ENCODE measurements at regions not wholly inside any gene's neighbourhood (a gene's known extent, or its start where the extent isn't known, plus 50 kb on each side); places are given as distances from the start of the nearest gene placed in this dataset.

DNA sequence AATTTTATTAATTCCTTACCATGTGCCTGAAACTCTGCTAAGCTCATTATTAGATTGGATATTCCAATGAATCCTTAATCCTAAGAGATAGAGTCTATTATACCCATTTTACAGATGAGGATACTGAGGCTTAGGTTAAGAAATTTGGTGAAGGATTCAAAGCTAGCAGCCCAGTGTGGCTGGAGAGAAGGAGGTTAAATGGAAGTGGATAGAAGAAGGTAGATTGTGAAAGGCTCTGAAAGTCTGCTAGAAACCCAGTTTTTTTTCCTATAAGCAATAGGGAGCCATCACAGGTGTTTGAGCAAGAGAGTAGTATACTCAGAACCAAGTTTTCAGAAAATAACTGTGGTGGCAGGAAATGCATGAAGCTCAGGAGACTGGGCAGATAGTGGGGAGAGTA lies 265.8 kb upstream of the NEBL start:
- H3K4me3 ChIP-seq, result no peak overlapping the region
- peaks cover 0 to 3% (median 0%) of the 10 kb centered on the region in 7 donors for H3K27me3 ChIP-seq (replicated peaks in 1 of 7)
- H3K36me3 ChIP-seq, result no peaks in the 10 kb centered on the region
- peaks cover 0 to 10% (median 0%) of the 10 kb centered on the region in 8 donors for H3K9me3 ChIP-seq
- H3K4me1 ChIP-seq, result no peaks in the 10 kb centered on the region
- H3K27ac ChIP-seq, result no peak overlapping the region
- TF ChIP-seq CTCF (IDR thresholded peaks at IDR 0.05 in 8 of 11, conservative IDR thresholded peaks at IDR 0.05 in 3 of 11), result no peak
- TF ChIP-seq POLR2A (IDR thresholded peaks at IDR 0.05), result no peak
- no peak for TF ChIP-seq POLR2AphosphoS5 (IDR thresholded peaks at IDR 0.05)
- no peak for DNase-seq
- intact Hi-C loops (cut with DNase I; ENCODE audit: low total_unique reads), result no loop called here

- peaks cover 0 to 10% (median 0%) of the 10 kb centered on the region in 8 donors for H3K9me3 ChIP-seq
- no peaks in the 10 kb centered on the region for H3K36me3 ChIP-seq
- WGBS, 5 donors, result 81 to 100% (median 97%) methylated on average over 2 of the region's 2 CpGs
- H3K27ac ChIP-seq, result no peak overlapping the region
- DNase-seq, result no peak
- H3K4me1 ChIP-seq, result no peaks in the 10 kb centered on the region
- no peak overlapping the region for H3K4me3 ChIP-seq
- TF ChIP-seq POLR2AphosphoS5 (IDR thresholded peaks at IDR 0.05) (no peak), CTCF (IDR thresholded peaks at IDR 0.05 in 8 of 11, conservative IDR thresholded peaks at IDR 0.05 in 3 of 11) (no peak), POLR2A (IDR thresholded peaks at IDR 0.05) (no peak)
- intact Hi-C loops (cut with DNase I; ENCODE audit: low total_unique reads), result no loop called here
- peaks cover 0 to 3% (median 0%) of the 10 kb centered on the region in 7 donors for H3K27me3 ChIP-seq (replicated peaks in 1 of 7)
Measured at GRCh38 chr10:21161647-21162046, 264.5 kb upstream of the NEBL start.

DNA sequence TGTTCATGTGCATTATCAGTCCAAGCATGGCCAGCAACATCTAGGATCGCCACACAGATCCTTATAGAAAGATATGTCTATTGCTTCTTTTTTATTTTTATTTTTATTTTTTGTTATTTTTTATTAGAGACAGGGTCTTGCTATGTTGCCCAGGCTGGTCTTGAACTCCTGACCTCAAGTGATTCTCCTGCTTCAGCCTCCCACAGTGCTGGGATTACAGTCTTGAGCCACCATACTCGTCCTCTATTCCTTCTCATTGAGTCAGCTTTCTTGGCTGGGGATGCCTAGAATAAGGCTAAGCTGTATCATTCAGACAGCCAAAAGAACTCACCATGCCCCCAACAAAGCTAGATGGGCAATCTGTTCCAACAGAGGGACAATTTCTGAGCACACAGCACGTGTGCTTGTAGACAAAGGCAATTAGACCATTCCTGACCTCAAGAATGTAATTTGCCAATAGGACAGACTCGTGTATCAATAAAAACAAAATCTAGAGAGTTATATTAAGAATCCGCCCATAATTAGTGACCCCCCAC lies 264.0 kb upstream of the NEBL start:
- TF ChIP-seq CTCF (IDR thresholded peaks at IDR 0.05 in 8 of 11, conservative IDR thresholded peaks at IDR 0.05 in 3 of 11) (no peak), POLR2A (IDR thresholded peaks at IDR 0.05) (no peak), POLR2AphosphoS5 (IDR thresholded peaks at IDR 0.05) (no peak)
- H3K9me3 ChIP-seq, result peaks cover 0 to 10% (median 0%) of the 10 kb centered on the region in 8 donors
- intact Hi-C loops (cut with DNase I; ENCODE audit: low total_unique reads), result no loop called here
- H3K4me1 ChIP-seq, result no peaks in the 10 kb centered on the region
- no peak overlapping the region for H3K4me3 ChIP-seq
- H3K27ac ChIP-seq, result no peak overlapping the region
- DNase-seq, result no peak
- no peaks in the 10 kb centered on the region for H3K36me3 ChIP-seq
- peaks cover 0 to 3% (median 0%) of the 10 kb centered on the region in 7 donors for H3K27me3 ChIP-seq (replicated peaks in 1 of 7)
- WGBS, 5 donors, result 67 to 83% (median 73%) methylated on average over 5 of the region's 5 CpGs

GRCh38 chr10:21160116-21160515 lies 263.0 kb upstream of the NEBL start:
- intact Hi-C loops (cut with DNase I; ENCODE audit: low total_unique reads), result no loop called here
- no peak for DNase-seq
- Histone ChIP-seq H3K27ac (no peak overlapping the region), H3K9me3 (peaks cover 0 to 10% (median 0%) of the 10 kb centered on the region in 8 donors), H3K4me3 (no peak overlapping the region), H3K27me3 (replicated peaks in 1 of 7) (peaks cover 0 to 3% (median 0%) of the 10 kb centered on the region in 7 donors), H3K4me1 (no peaks in the 10 kb centered on the region), H3K36me3 (no peaks in the 10 kb centered on the region)
- WGBS, 5 donors, result 43 to 58% (median 54%) methylated on average over 4 of the region's 4 CpGs
- no peak for TF ChIP-seq CTCF (IDR thresholded peaks at IDR 0.05 in 8 of 11, conservative IDR thresholded peaks at IDR 0.05 in 3 of 11)
- no peak for TF ChIP-seq POLR2A (IDR thresholded peaks at IDR 0.05)
- TF ChIP-seq POLR2AphosphoS5 (IDR thresholded peaks at IDR 0.05), result no peak
